ENCODE measurements at regions not wholly inside any gene's neighbourhood (a gene's known extent, or its start where the extent isn't known, plus 50 kb on each side); places are given as distances from the start of the nearest gene placed in this dataset.
A peak's percentile ranks its signal among the peaks of the same experiment; 100 is the strongest.

DNA sequence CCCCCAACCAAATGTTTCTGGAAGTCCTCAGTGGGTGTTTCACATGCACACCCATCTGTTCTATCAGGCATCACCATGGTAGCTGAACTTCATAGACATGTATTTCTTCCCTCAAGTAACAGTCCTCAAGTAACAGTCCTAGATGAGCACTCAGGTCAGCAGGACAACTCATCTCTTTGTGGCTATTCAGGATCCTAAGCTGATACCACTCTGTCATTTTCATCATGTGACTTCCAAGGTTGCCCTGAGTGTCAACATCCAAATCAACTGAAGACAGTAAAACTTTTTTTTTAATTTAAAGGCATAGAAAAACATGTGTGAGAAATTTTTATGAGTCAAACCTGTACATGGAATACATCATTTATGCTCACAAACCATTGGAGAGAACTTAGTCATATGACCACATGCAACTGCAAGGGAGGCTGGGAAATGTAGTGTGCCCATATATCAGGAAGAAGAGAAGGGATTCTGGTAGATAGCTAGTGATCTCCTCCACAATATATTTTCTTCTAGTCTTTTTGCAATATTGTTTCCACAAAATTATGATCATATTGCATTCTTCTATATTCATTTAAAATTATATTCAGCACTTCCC, 64.2 kb upstream of the FST start:
- TF ChIP-seq, protein P1, sequence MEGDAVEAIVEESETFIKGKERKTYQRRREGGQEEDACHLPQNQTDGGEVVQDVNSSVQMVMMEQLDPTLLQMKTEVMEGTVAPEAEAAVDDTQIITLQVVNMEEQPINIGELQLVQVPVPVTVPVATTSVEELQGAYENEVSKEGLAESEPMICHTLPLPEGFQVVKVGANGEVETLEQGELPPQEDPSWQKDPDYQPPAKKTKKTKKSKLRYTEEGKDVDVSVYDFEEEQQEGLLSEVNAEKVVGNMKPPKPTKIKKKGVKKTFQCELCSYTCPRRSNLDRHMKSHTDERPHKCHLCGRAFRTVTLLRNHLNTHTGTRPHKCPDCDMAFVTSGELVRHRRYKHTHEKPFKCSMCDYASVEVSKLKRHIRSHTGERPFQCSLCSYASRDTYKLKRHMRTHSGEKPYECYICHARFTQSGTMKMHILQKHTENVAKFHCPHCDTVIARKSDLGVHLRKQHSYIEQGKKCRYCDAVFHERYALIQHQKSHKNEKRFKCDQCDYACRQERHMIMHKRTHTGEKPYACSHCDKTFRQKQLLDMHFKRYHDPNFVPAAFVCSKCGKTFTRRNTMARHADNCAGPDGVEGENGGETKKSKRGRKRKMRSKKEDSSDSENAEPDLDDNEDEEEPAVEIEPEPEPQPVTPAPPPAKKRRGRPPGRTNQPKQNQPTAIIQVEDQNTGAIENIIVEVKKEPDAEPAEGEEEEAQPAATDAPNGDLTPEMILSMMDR (IDR thresholded peaks at IDR 0.05; ENCODE audit: low read depth, low read length, missing control alignments) = no peak
- H3K4me3 ChIP-seq (ENCODE audit: low read depth, low read length) = no peak overlapping the region
- in situ Hi-C loops (cut with HindIII; ENCODE audit: low sequenced_read_pairs) = no loop called here
- no peak for DNase-seq (ENCODE audit: low read depth)

DNA sequence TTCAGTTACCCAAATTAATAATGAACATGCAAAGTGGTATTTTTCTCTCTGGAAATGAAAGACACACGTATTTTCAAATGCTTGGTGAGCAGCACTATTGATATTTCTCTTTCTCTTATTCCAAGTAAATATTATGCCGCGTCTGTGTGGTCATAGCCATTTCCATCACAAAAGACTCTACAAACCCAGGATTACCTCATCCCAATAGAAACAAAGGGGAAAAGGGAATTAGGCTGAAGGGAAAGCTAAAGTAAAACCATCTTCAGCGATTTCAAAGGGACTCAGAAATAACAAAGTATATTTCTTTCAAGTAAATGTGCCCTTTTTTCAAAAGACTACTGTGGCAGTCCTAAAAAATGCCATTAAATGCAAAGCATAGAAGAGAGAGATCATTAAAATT, 62.0 kb upstream of the FST start:
- TF ChIP-seq, protein P1 (IDR thresholded peaks at IDR 0.05; ENCODE audit: low read depth, low read length, missing control alignments) = no peak
- no peak overlapping the region for H3K4me3 ChIP-seq (ENCODE audit: low read depth, low read length)
- in situ Hi-C loops (cut with HindIII; ENCODE audit: low sequenced_read_pairs) = no loop called here
- peak; percentile 76 for DNase-seq (ENCODE audit: low read depth)

DNA sequence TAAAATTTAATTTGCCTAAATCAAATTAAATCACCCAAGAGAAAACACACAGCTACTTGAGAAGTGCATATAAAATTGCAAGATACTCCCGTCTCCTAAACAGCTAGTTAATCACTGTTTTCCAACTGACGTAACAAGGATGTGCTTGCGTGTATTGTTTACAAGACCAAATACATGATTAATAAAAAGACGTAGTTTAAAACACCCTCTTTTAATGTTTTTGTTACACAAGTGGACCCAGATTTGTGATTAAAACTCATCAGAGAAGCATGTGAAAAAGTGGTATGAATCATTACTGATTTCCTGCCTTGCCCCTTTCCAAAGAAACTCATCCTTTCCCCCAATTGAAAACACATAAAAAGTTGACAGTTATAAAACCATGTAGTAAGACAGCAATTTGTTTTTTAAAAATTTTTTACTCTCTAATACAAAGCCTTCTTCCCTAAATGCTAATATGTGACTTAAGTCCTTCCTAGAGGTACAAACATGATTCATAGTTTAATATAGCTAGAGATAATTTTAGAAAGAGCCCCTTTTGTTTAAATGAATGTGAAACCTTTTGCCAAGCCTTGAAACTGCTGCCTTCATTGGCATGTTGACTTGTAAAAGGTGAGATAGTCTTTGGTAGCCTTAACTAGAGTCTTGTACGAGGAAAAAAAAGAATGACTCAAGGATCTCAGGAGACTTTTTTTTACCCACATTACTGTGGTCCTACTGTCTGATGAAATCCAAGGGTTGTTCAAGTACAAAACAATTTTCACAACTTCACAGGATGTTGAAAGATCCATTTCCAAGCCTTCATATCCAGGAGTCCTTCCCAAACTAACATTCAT, 61.4 kb upstream of the FST start:
- in situ Hi-C loops (cut with HindIII; ENCODE audit: low sequenced_read_pairs) = no loop called here
- H3K4me3 ChIP-seq (ENCODE audit: low read depth, low read length) = no peak overlapping the region
- no peak for DNase-seq (ENCODE audit: low read depth)
- TF ChIP-seq, protein P1 (IDR thresholded peaks at IDR 0.05; ENCODE audit: low read depth, low read length, missing control alignments) = no peak

DNA sequence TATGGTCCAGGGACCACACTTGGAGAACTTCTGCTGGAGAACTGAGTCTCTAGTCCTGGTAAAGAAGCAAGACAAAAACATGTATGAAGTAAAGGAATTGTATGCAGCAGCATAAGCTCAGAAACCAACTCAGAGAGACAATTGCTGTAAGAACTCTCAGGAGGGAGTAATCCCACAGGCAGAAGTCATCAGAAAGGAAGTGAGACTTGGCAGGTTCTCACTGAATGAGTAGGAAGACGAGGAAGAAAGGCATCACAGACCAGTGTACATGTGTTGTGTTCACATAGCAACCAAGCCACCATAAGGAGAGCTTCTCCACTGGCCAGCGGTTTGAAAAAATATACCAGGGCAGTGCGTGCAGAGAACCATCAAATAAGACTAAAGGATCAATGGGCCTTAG, 57.9 kb upstream of the FST start:
- H3K4me3 ChIP-seq (ENCODE audit: low read depth, low read length) = no peak overlapping the region
- in situ Hi-C loops (cut with HindIII; ENCODE audit: low sequenced_read_pairs) = no loop called here
- DNase-seq (ENCODE audit: low read depth) = peak; percentile 60
- TF ChIP-seq, protein P1 (IDR thresholded peaks at IDR 0.05; ENCODE audit: low read depth, low read length, missing control alignments) = no peak

DNA sequence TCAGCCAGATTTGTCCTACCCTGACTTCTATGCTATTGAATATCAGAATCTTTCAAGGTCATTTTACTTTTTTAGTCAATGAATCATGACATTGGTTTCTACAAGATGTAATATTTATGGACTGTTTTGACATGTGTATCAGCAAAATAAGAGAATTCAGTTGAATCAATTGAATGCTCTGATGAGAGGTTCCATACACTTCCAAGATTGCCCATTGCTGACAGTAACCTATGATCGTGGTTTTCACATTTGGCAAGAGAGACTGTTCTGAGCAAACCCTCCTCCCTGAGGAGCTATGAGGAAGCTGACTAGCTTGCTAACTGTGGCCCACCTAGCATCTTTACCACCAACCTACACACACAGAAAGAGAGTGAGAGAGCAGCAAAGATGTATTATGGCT, 56.7 kb upstream of the FST start:
- TF ChIP-seq, protein P1 (IDR thresholded peaks at IDR 0.05; ENCODE audit: low read depth, low read length, missing control alignments) = no peak
- H3K4me3 ChIP-seq (ENCODE audit: low read depth, low read length) = no peak overlapping the region
- no peak for DNase-seq (ENCODE audit: low read depth)
- in situ Hi-C loops (cut with HindIII; ENCODE audit: low sequenced_read_pairs) = no loop called here

DNA sequence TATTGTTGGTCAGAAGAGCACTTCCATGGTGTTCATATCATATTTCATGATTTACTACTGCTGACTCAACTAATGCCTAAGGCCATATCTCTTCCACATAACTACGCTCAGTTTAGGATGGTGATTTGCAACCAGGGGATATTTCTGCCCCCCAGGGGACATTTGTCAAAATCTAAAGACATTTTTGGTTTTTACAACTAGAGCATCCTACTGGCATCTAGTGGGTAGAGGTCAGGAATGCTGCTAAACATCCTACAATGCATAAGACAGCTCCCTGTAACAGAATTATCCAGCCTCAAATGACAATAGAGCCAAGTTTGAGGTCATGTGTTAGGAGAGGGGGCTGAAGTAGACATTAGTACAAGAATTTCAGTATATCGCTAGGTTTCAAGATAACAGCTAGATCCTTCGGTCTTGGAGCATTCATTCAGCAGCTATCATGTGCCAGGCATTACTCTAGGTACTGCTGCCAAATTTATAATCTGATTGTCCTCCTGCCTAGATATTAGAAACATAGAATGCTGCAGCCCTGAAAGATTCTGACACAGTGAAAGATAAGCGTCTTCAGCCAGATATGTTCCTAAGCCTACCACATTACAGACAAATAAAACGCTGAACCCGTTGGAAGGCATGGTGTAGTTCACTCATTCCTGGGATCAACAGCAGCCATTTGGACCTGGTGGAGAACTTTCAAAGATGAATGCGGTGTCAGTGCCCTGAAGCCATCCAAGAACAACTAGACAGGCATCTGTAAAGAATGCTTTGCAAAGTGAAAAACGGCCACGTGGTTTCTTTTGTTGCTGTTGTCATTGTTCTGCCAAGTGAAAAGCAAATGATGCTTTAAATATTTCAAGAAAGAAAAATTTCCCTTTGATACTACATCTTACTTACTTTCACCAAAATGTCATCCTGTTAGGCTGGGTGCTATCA, 55.5 kb upstream of the FST start:
- DNase-seq (ENCODE audit: low read depth) = no peak
- in situ Hi-C loops (cut with HindIII; ENCODE audit: low sequenced_read_pairs) = no loop called here
- H3K4me3 ChIP-seq (ENCODE audit: low read depth, low read length) = no peak overlapping the region
- TF ChIP-seq, protein P1 (IDR thresholded peaks at IDR 0.05; ENCODE audit: low read depth, low read length, missing control alignments) = no peak

All from astrocyte of the cerebellum (primary cell).